ENCODE measurements at regions not wholly inside any gene's neighbourhood (a gene's known extent, or its start where the extent isn't known, plus 50 kb on each side); places are given as distances from the start of the nearest gene placed in this dataset.

- Mint-ChIP-seq H3K9me3 (no peaks in the 10 kb centered on the region), H3K27ac (no peak overlapping the region), H3K4me1 (no peaks in the 10 kb centered on the region), H3K36me3 (no peaks in the 10 kb centered on the region), H3K4me3 (no peak overlapping the region), H3K27me3 (no peaks in the 10 kb centered on the region)
- DNase-seq (ENCODE audit: low spot score in 2 of 2) (no peak), ATAC-seq (ENCODE audit: low read depth) (no peak)
These were observed 466.6 kb downstream of the LPIN1 start for GRCh38 chr2:12212841-12213597.

- Mint-ChIP-seq H3K4me1 (no peaks in the 10 kb centered on the region), H3K36me3 (peaks cover 5% of the 10 kb centered on the region), H3K27ac (no peak overlapping the region), H3K9me3 (peaks cover 4% of the 10 kb centered on the region), H3K27me3 (no peaks in the 10 kb centered on the region), H3K4me3 (no peak overlapping the region)
- ATAC-seq (ENCODE audit: low read depth) (no peak), DNase-seq (ENCODE audit: low spot score in 2 of 2) (no peak)
These were observed 470.7 kb downstream of the LPIN1 start for GRCh38 chr2:12217175-12217574.

DNA sequence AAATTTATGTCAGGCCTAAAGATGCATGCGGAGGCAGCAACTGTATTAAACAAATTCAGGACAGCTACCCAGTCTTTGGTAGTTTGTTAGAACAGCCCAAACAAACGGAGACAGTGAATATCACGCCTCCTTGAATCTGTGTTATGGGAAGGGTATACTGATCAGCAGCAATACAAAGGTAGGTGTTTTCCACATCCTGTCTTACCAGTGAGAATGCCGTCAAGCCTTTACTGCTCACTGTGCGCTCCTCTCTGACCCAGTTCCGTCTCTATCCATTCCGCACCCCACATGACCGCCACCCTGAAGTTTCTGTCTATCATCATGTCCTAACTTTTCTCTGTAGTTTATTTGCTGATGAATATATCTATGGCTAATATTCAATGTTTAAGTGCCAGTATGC lies 473.3 kb downstream of the LPIN1 start:
- Mint-ChIP-seq H3K9me3 (peaks cover 16% of the 10 kb centered on the region), H3K27ac (no peak overlapping the region), H3K27me3 (no peaks in the 10 kb centered on the region), H3K4me1 (no peaks in the 10 kb centered on the region), H3K4me3 (no peak overlapping the region), H3K36me3 (peaks cover 16% of the 10 kb centered on the region)
- no peak for ATAC-seq (ENCODE audit: low read depth)
- no peak for DNase-seq (ENCODE audit: low spot score in 2 of 2)

GRCh38 chr2:12221584-12221983 lies 475.2 kb downstream of the LPIN1 start:
- Mint-ChIP-seq H3K36me3 (peaks cover 16% of the 10 kb centered on the region), H3K4me1 (peaks cover 2% of the 10 kb centered on the region), H3K4me3 (no peak overlapping the region), H3K9me3 (peaks cover 22% of the 10 kb centered on the region), H3K27ac (no peak overlapping the region), H3K27me3 (no peaks in the 10 kb centered on the region)
- no peak for DNase-seq (ENCODE audit: low spot score in 2 of 2)
- ATAC-seq (ENCODE audit: low read depth): no peak

DNA sequence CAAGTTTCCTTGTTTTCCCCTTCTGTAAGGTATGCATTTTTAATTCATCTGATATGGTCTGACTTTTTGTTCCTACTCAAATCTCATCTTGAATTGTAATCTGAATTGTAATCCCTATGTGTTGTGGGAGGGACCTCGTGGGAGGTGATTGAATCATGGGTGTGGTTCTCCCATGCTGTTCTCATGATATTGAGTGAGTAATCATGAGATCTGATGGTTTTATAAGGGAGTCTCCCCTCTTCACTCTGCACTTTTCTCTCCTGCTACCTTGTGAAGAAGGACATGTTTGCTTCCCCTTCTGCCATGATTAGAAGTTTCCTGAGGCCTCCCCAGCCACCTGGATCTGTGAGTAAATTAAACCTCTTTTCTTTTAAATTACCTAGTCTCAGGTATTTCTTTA lies 476.1 kb downstream of the LPIN1 start:
- H3K27ac Mint-ChIP-seq: no peak overlapping the region
- no peaks in the 10 kb centered on the region for H3K27me3 Mint-ChIP-seq
- H3K4me3 Mint-ChIP-seq: no peak overlapping the region
- H3K9me3 Mint-ChIP-seq: peaks cover 22% of the 10 kb centered on the region
- ATAC-seq (ENCODE audit: low read depth) (no peak), DNase-seq (ENCODE audit: low spot score in 2 of 2) (no peak)
- peaks cover 16% of the 10 kb centered on the region for H3K36me3 Mint-ChIP-seq
- peaks cover 2% of the 10 kb centered on the region for H3K4me1 Mint-ChIP-seq

DNA sequence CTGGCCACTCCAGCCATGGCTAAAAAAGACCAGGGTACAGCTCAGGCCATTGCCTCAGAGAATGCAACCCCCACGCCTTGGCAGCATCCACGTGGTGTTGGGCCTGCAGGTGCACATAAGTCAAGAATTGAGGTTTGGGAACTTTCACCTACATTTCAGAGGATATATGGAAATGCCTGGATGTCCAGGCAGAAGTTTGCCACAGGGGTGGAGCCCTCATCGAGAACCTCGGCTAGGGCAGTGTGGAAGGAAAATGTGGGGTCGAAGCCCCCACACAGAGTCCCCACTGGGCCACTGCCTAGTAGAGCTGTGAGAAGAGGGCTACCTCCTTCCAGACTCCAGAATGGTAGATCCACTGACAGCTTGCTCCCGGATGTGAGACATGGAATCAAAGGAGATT lies 477.3 kb downstream of the LPIN1 start:
- Mint-ChIP-seq H3K9me3 (peaks cover 22% of the 10 kb centered on the region), H3K36me3 (peaks cover 16% of the 10 kb centered on the region), H3K4me1 (peaks cover 2% of the 10 kb centered on the region), H3K27me3 (no peaks in the 10 kb centered on the region), H3K27ac (no peak overlapping the region), H3K4me3 (no peak overlapping the region)
- no peak for DNase-seq (ENCODE audit: low spot score in 2 of 2)
- ATAC-seq (ENCODE audit: low read depth): no peak

GRCh38 chr2:12226653-12227052 lies 480.2 kb downstream of the LPIN1 start:
- DNase-seq (ENCODE audit: low spot score in 2 of 2) (no peak), ATAC-seq (ENCODE audit: low read depth) (no peak)
- Mint-ChIP-seq H3K36me3 (peaks cover 15% of the 10 kb centered on the region), H3K27ac (no peak overlapping the region), H3K4me1 (peaks cover 2% of the 10 kb centered on the region), H3K9me3 (peaks cover 21% of the 10 kb centered on the region), H3K4me3 (no peak overlapping the region), H3K27me3 (no peaks in the 10 kb centered on the region)

DNA sequence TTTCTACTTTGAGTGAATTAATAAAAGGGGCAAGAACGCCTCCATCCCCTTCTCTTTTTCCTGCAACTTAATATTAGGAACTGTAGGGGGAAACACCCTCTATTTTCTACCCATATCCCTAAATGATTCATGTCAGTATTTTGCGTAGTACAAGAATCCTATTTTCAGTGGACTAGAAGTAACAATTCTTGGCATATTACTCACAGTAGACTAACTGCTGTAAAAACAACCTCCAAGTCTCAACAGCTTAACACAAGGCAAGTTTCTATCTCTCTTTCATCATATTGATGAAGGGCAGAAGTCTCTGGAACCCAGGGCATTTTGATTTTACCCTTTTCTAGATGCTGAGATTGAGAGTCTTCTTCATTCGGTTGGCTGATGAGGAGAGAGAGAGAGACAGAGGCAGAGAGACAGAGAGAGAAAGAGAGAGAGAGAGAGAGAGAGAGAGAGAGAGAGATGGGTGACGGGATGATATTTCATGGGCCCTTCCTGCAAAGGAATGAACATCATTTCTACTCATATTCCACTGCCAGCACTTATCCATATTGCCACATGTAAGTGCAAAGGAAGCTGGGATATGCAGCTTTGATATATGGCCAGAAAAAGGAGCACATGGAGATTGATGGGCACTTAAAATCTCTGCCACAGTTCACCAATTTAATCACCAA lies 481.6 kb downstream of the LPIN1 start:
- H3K9me3 Mint-ChIP-seq: peaks cover 13% of the 10 kb centered on the region
- no peak overlapping the region for H3K4me3 Mint-ChIP-seq
- no peak overlapping the region for H3K27ac Mint-ChIP-seq
- peaks cover 7% of the 10 kb centered on the region for H3K36me3 Mint-ChIP-seq
- no peaks in the 10 kb centered on the region for H3K27me3 Mint-ChIP-seq
- no peak for DNase-seq (ENCODE audit: low spot score in 2 of 2)
- H3K4me1 Mint-ChIP-seq: peaks cover 2% of the 10 kb centered on the region
- no peak for ATAC-seq (ENCODE audit: low read depth)

GRCh38 chr2:12231288-12231687 lies 484.9 kb downstream of the LPIN1 start:
- DNase-seq (ENCODE audit: low spot score in 2 of 2) (no peak), ATAC-seq (ENCODE audit: low read depth) (no peak)
- H3K4me1 Mint-ChIP-seq: no peaks in the 10 kb centered on the region
- no peak overlapping the region for H3K27ac Mint-ChIP-seq
- H3K9me3 Mint-ChIP-seq: no peaks in the 10 kb centered on the region
- H3K4me3 Mint-ChIP-seq: no peak overlapping the region
- H3K27me3 Mint-ChIP-seq: no peaks in the 10 kb centered on the region
- no peaks in the 10 kb centered on the region for H3K36me3 Mint-ChIP-seq

DNA sequence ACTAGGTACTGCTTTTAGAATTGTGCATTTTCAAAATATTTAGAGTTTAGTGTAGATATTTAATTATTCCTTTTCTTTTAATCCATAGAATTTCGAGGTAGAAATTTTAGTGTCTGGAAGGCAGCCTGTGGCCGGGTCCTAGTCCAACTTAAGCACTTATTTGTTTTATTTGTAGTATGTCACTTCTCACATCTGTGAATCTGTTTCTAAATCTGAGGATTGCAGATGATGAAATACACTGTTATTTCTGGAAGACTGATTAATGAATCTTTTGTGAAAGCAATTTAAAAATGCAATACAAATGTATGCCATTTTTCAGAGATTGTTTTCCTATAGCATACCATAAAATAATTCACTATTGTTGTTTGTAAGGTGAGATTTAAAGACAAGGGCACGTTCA lies 483.9 kb upstream of the TRIB2 start:
- DNase-seq (ENCODE audit: low spot score in 2 of 2) (no peak), ATAC-seq (ENCODE audit: low read depth) (no peak)
- no peak overlapping the region for H3K4me3 Mint-ChIP-seq
- no peaks in the 10 kb centered on the region for H3K36me3 Mint-ChIP-seq
- H3K4me1 Mint-ChIP-seq: no peaks in the 10 kb centered on the region
- no peak overlapping the region for H3K27ac Mint-ChIP-seq
- H3K9me3 Mint-ChIP-seq: no peaks in the 10 kb centered on the region
- H3K27me3 Mint-ChIP-seq: no peaks in the 10 kb centered on the region

DNA sequence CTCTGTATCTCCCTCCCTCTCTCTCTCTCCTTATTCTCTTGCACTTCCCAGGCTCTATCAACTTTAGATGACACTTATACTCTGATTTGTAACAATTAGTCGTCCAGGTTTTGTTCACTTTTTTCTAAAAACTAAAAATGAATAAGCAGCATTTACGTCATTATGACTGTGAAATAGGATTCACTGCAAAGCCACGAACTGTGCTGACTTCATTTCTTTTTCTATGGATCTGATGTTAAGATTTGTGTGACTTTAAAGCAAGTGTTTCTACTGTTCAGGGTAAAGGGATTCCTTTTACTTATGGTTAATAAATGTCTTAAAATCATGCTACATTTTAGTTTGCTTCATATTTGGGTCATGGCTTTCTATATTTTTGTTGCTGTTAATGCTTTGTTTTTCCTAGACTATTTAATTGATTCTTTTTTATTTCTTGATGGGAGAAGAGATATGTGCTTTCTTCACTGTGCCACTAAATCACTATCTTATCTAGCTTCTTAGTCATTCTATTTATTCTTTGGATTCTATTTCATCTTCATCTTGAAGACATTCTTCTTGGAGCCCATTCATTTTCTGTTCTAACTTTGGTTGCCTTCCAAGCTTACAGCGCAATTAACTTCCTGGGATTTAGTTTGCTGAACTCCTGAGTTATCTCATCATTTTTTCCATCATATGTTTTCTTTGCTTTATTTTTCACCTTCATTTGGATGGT lies 480.4 kb upstream of the TRIB2 start:
- Mint-ChIP-seq H3K36me3 (no peaks in the 10 kb centered on the region), H3K4me1 (no peaks in the 10 kb centered on the region), H3K9me3 (no peaks in the 10 kb centered on the region), H3K4me3 (no peak overlapping the region), H3K27me3 (no peaks in the 10 kb centered on the region), H3K27ac (no peak overlapping the region)
- DNase-seq (ENCODE audit: low spot score in 2 of 2): no peak
- ATAC-seq (ENCODE audit: low read depth): no peak

GRCh38 chr2:12240206-12240605 lies 476.5 kb upstream of the TRIB2 start:
- Mint-ChIP-seq H3K27ac (no peak overlapping the region), H3K4me3 (no peak overlapping the region), H3K9me3 (peaks cover 2% of the 10 kb centered on the region), H3K27me3 (no peaks in the 10 kb centered on the region), H3K4me1 (no peaks in the 10 kb centered on the region), H3K36me3 (no peaks in the 10 kb centered on the region)
- DNase-seq (ENCODE audit: low spot score in 2 of 2): no peak
- ATAC-seq (ENCODE audit: low read depth): no peak

DNA sequence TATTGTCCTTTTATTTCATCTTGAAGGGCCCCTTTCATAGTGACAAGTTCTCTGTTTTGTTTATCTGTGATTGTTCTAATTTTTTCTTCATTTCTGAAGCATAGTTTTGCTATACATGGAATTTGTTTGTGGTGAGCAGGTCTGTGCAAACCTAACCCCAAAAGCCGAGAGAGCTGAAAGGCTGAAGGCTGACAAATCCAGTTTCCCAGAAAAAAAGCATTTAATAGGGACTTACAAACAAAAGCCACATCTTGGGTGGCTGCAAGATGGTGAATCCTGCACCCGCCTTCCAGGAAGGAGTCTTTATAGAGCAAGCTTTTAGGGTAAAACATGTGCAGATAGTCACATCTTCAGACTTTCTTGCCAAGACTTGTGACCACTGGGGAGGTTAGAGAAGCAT lies 473.4 kb upstream of the TRIB2 start:
- H3K9me3 Mint-ChIP-seq: peaks cover 2% of the 10 kb centered on the region
- H3K27ac Mint-ChIP-seq: no peak overlapping the region
- ATAC-seq (ENCODE audit: low read depth) (no peak), DNase-seq (ENCODE audit: low spot score in 2 of 2) (no peak)
- H3K4me1 Mint-ChIP-seq: no peaks in the 10 kb centered on the region
- no peaks in the 10 kb centered on the region for H3K36me3 Mint-ChIP-seq
- H3K4me3 Mint-ChIP-seq: no peak overlapping the region
- H3K27me3 Mint-ChIP-seq: no peaks in the 10 kb centered on the region

GRCh38 chr2:12244070-12244469 lies 472.7 kb upstream of the TRIB2 start:
- Mint-ChIP-seq H3K27ac (no peak overlapping the region), H3K9me3 (peaks cover 2% of the 10 kb centered on the region)
- DNase-seq (ENCODE audit: low spot score in 2 of 2): no peak

More at GRCh38 chr2:12244070-12244469, 472.7 kb upstream of the TRIB2 start:
- Mint-ChIP-seq H3K36me3 (no peaks in the 10 kb centered on the region), H3K4me3 (no peak overlapping the region), H3K4me1 (no peaks in the 10 kb centered on the region), H3K27me3 (no peaks in the 10 kb centered on the region)
- ATAC-seq (ENCODE audit: low read depth): no peak
